Activated CD4-positive, alpha-beta T cell treated with anti-CD3 and anti-CD28 coated beads, Interleukin-10, Interleukin-2, amounts not matched to agents 100 ng/mL and 50 ng/mL, durations not matched to agents 16 hours and 8 hours (primary cell): ENCODE measurements at regions not wholly inside any gene's neighbourhood (a gene's known extent, or its start where the extent isn't known, plus 50 kb on each side); places are given as distances from the start of the nearest gene placed in this dataset.
"Not testable (repeated sequence)": the region's sequence is repeated elsewhere in the genome, so short reads cannot be mapped to it uniquely, and the experiment has no call there.

Source experiments
- DNase-seq: peaks from one replicate; pipeline ENCODE4 v3.0.0-alpha.2; 2020

- no peak for DNase-seq
Observed at GRCh38 chr4:45467157-45467556, 656.7 kb downstream of the GABRG1 start.

GRCh38 chr4:45460157-45460556 lies 663.7 kb downstream of the GABRG1 start:
- not testable (repeated sequence) for DNase-seq

- no peak for DNase-seq
Observed at GRCh38 chr4:45455217-45455616, 668.6 kb downstream of the GABRG1 start.

GRCh38 chr4:45453258-45453853 lies 670.5 kb downstream of the GABRG1 start:
- DNase-seq = peak; percentile 16

GRCh38 chr4:45442466-45442865 lies 681.4 kb downstream of the GABRG1 start:
- no peak for DNase-seq

- no peak for DNase-seq
Observed at GRCh38 chr4:45438047-45438446, 685.8 kb downstream of the GABRG1 start.

GRCh38 chr4:45437381-45437780 lies 686.5 kb downstream of the GABRG1 start:
- no peak for DNase-seq

- no peak for DNase-seq
Observed at GRCh38 chr4:45425135-45425534, 698.7 kb downstream of the GABRG1 start.

GRCh38 chr4:45423896-45424295 lies 697.5 kb upstream of the GNPDA2 start:
- no peak for DNase-seq

GRCh38 chr4:45420091-45420674 lies 693.8 kb upstream of the GNPDA2 start:
- DNase-seq = not testable (repeated sequence)

- DNase-seq = no peak
Observed at GRCh38 chr4:45410701-45411210, 684.4 kb upstream of the GNPDA2 start.

- DNase-seq = no peak
Observed at GRCh38 chr4:45409536-45409935, 683.2 kb upstream of the GNPDA2 start.

GRCh38 chr4:45408996-45409395 lies 682.6 kb upstream of the GNPDA2 start:
- DNase-seq = no peak

GRCh38 chr4:45399116-45399515 lies 672.8 kb upstream of the GNPDA2 start:
- DNase-seq = no peak

- DNase-seq = no peak
Observed at GRCh38 chr4:45385306-45385705, 659.0 kb upstream of the GNPDA2 start.

- DNase-seq = no peak
Observed at GRCh38 chr4:45370408-45370807, 644.1 kb upstream of the GNPDA2 start.

- no peak for DNase-seq
Observed at GRCh38 chr4:45368832-45369231, 642.5 kb upstream of the GNPDA2 start.

GRCh38 chr4:45363931-45364330 lies 637.6 kb upstream of the GNPDA2 start:
- DNase-seq = no peak

- no peak for DNase-seq
Observed at GRCh38 chr4:45358573-45359506, 632.5 kb upstream of the GNPDA2 start.

GRCh38 chr4:45353161-45353560 lies 626.8 kb upstream of the GNPDA2 start:
- no peak for DNase-seq

- peak; percentile 0 for DNase-seq
Observed at GRCh38 chr4:45350438-45350837, 624.1 kb upstream of the GNPDA2 start.

GRCh38 chr4:45349859-45350258 lies 623.5 kb upstream of the GNPDA2 start:
- no peak for DNase-seq

- no peak for DNase-seq
Observed at GRCh38 chr4:45346816-45347435, 620.6 kb upstream of the GNPDA2 start.
